ENCODE measurements at regions not wholly inside any gene's neighbourhood (a gene's known extent, or its start where the extent isn't known, plus 50 kb on each side); places are given as distances from the start of the nearest gene placed in this dataset.

- H3K79me2 ChIP-seq (ENCODE audit: insufficient read depth, low read length), result no peaks in the 10 kb centered on the region
- RAD21 ChIA-PET (ENCODE audit: low non-redundant PET in 1 of 2, low total read pairs in 2 of 2, uncharacterized antibody in 2 of 2, unreplicated experiment in 2 of 2), result no interaction called here
- no peaks in the 10 kb centered on the region for H3K4me1 ChIP-seq (ENCODE audit: control insufficient read depth in 1 of 2, insufficient read depth in 2 of 2, low read length in 2 of 2)
- DNase-seq (ENCODE audit: low read depth, low spot score) (no peak), ATAC-seq (no peak)
- H3K36me3 ChIP-seq (ENCODE audit: control insufficient read depth in 1 of 2, insufficient read depth in 2 of 2, low read length in 2 of 2), result no peaks in the 10 kb centered on the region
- no peaks in the 10 kb centered on the region for H4K20me1 ChIP-seq (ENCODE audit: insufficient read depth)
- H3K9ac ChIP-seq (ENCODE audit: low read length), result no peak overlapping the region
- intact Hi-C loops (cut with micrococcal nuclease), result no loop called here
- POLR2A ChIA-PET, result interaction anchor here (1.1 kb wide), 1 partner anchor 8 kb away, joined by 3 read pairs; no protein-coding TSS in a partner anchor
- H3K9me3 ChIP-seq (ENCODE audit: control insufficient read depth in 1 of 2, insufficient read depth in 1 of 2, low read depth in 1 of 2, low read length in 2 of 2), result no peaks in the 10 kb centered on the region
- CTCF ChIA-PET, result no interaction called here
- no TSS peak for BruUV-seq (replicated peaks)
- no peak overlapping the region for H3K27ac ChIP-seq (ENCODE audit: low read depth, low read length)
- no peak overlapping the region for H3K4me3 ChIP-seq (replicated peaks in 1 of 2; ENCODE audit: low read depth in 1 of 2, low read length in 2 of 2)
- H3K9me2 ChIP-seq (ENCODE audit: insufficient read depth), result no peaks in the 10 kb centered on the region
- no peak overlapping the region for H2AFZ ChIP-seq (ENCODE audit: low read depth, low read length, poor library complexity, severe bottlenecking)
- H3K4me2 ChIP-seq (ENCODE audit: low read length), result no peak overlapping the region
- no peak for TF ChIP-seq SP1 (IDR thresholded peaks at IDR 0.05; ENCODE audit: low read depth)
- no peak for TF ChIP-seq ZNF274 (IDR thresholded peaks at IDR 0.05; ENCODE audit: low read depth, low read length)
- no peak for TF ChIP-seq SRF (IDR thresholded peaks at IDR 0.05; ENCODE audit: low read depth)
- no peaks in the 10 kb centered on the region for H3K27me3 ChIP-seq (ENCODE audit: insufficient read depth, low read length)
Measured at GRCh38 chr5:154568589-154568988, 90.6 kb upstream of the HAND1 start.

- H3K9me3 ChIP-seq (ENCODE audit: control insufficient read depth in 1 of 2, insufficient read depth in 1 of 2, low read depth in 1 of 2, low read length in 2 of 2), result no peaks in the 10 kb centered on the region
- DNase-seq (ENCODE audit: low read depth, low spot score), result no peak
- RAD21 ChIA-PET (ENCODE audit: low non-redundant PET in 1 of 2, low total read pairs in 2 of 2, uncharacterized antibody in 2 of 2, unreplicated experiment in 2 of 2), result no interaction called here
- H3K4me2 ChIP-seq (ENCODE audit: low read length), result no peak overlapping the region
- H3K79me2 ChIP-seq (ENCODE audit: insufficient read depth, low read length), result no peaks in the 10 kb centered on the region
- no peaks in the 10 kb centered on the region for H3K36me3 ChIP-seq (ENCODE audit: control insufficient read depth in 1 of 2, insufficient read depth in 2 of 2, low read length in 2 of 2)
- no peaks in the 10 kb centered on the region for H3K4me1 ChIP-seq (ENCODE audit: control insufficient read depth in 1 of 2, insufficient read depth in 2 of 2, low read length in 2 of 2)
- TF ChIP-seq CBX3 (IDR thresholded peaks at IDR 0.05; ENCODE audit: low read depth), result no peak
- TF ChIP-seq, protein P1, sequence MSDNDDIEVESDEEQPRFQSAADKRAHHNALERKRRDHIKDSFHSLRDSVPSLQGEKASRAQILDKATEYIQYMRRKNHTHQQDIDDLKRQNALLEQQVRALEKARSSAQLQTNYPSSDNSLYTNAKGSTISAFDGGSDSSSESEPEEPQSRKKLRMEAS (IDR thresholded peaks at IDR 0.05), result no peak
- no peak for TF ChIP-seq TCF7L2 (IDR thresholded peaks at IDR 0.05; ENCODE audit: borderline replicate concordance, extremely low read depth, insufficient read depth, insufficient read length)
- TF ChIP-seq SIN3A (IDR thresholded peaks at IDR 0.05; ENCODE audit: low read depth), result no peak
- no peak for TF ChIP-seq REST (IDR thresholded peaks at IDR 0.05; ENCODE audit: low read depth)
- no peak for TF ChIP-seq SRF (IDR thresholded peaks at IDR 0.05; ENCODE audit: low read depth)
- no peak for TF ChIP-seq ZFX (IDR thresholded peaks at IDR 0.05)
- TF ChIP-seq YY1 (IDR thresholded peaks at IDR 0.05; ENCODE audit: extremely low read depth, insufficient replicate concordance, low read depth, low read length), result no peak
- TF ChIP-seq JUND (IDR thresholded peaks at IDR 0.05), result no peak
- no peak for TF ChIP-seq EZH2phosphoT487 (IDR thresholded peaks at IDR 0.05; ENCODE audit: borderline replicate concordance)
- no peak for TF ChIP-seq EZH2 (IDR thresholded peaks at IDR 0.05)
- TF ChIP-seq CEBPB (IDR thresholded peaks at IDR 0.05; ENCODE audit: low read depth), result no peak
- TF ChIP-seq EGR1 (IDR thresholded peaks at IDR 0.05; ENCODE audit: low read depth), result no peak
- TF ChIP-seq ELF1 (IDR thresholded peaks at IDR 0.05; ENCODE audit: borderline replicate concordance, low read depth), result no peak
- TF ChIP-seq POLR2AphosphoS5 (IDR thresholded peaks at IDR 0.05; ENCODE audit: low read depth, low read length), result no peak
- no peaks in the 10 kb centered on the region for H4K20me1 ChIP-seq (ENCODE audit: insufficient read depth)
- no TSS peak for BruUV-seq (replicated peaks)
- no peak overlapping the region for H3K27ac ChIP-seq (ENCODE audit: low read depth, low read length)
- POLR2A ChIA-PET, result interaction anchor here (1.1 kb wide), 1 partner anchor 10 kb away, joined by 3 read pairs; no protein-coding TSS in a partner anchor
- H3K27me3 ChIP-seq (ENCODE audit: insufficient read depth, low read length), result no peaks in the 10 kb centered on the region
- CTCF ChIA-PET, result no interaction called here
- ATAC-seq, result no peak
- H3K4me3 ChIP-seq (replicated peaks in 1 of 2; ENCODE audit: low read depth in 1 of 2, low read length in 2 of 2), result no peak overlapping the region
- intact Hi-C loops (cut with micrococcal nuclease), result no loop called here
- no peak overlapping the region for H3K9ac ChIP-seq (ENCODE audit: low read length)
- H3K9me2 ChIP-seq (ENCODE audit: insufficient read depth), result no peaks in the 10 kb centered on the region
- H2AFZ ChIP-seq (ENCODE audit: low read depth, low read length, poor library complexity, severe bottlenecking), result no peak overlapping the region
Measured at GRCh38 chr5:154567155-154567554, 89.1 kb upstream of the HAND1 start.
